AG04450 (cell line): ENCODE measurements at regions not wholly inside any gene's neighbourhood (a gene's known extent, or its start where the extent isn't known, plus 50 kb on each side); places are given as distances from the start of the nearest gene placed in this dataset.

Experiments used
- CTCF ChIA-PET: fragments of 300-600, 350-600 bp; formaldehyde crosslinking; extraction: SDS; loops from one replicate; lab custom pipeline; 2022; ENCODE audit warnings: antibody characterized with exemption, inconsistent platforms; lab: Charles Lee
- POLR2A ChIA-PET: fragments of 350-600 bp; formaldehyde crosslinking; extraction: SDS; loops from one replicate; lab custom pipeline; 2021; ENCODE audit warnings: antibody characterized with exemption, inconsistent platforms; lab: Yijun Ruan, JAX
- DNase-seq: peaks from one replicate; pipeline ENCODE4 v3.0.0-alpha.2; 2011; ENCODE audit warnings: low read depth, low spot score
- H3K27ac ChIP-seq: one replicate; pipeline ENCODE4 v1.5.1; 2012; ENCODE audit warnings: low read depth, low read length, control low read depth
- H3K27me3 ChIP-seq: one replicate; pipeline ENCODE4 v1.6.0; 2012; ENCODE audit warnings: low read length; ENCODE audit not compliant: control insufficient read depth, insufficient read depth
- H3K4me3 ChIP-seq: 2 replicates; pipeline ENCODE4 v1.5.1; 2011; ENCODE audit warnings: mild to moderate bottlenecking, low read depth, low read length, control low read depth
- H3K9me3 ChIP-seq: 2 replicates; pipeline ENCODE4 v1.5.1; 2012; ENCODE audit warnings: low read length; ENCODE audit not compliant: control insufficient read depth, insufficient read depth
- CTCF ChIP-seq: IDR thresholded peaks from 2 replicates; pipeline ENCODE4 v1.5.1; 2011; ENCODE audit warnings: low read depth, low read length, control low read depth, inconsistent platforms

GRCh38 chr6:14964556-14965270 lies 281.2 kb upstream of the JARID2 start:
- Histone ChIP-seq H3K27me3 (no peaks in the 10 kb centered on the region), H3K27ac (no peak overlapping the region), H3K4me3 (no peak overlapping the region), H3K9me3 (no peaks in the 10 kb centered on the region)
- no peak for TF ChIP-seq CTCF
- CTCF ChIA-PET: interaction anchor here (0.7 kb wide), 1 partner anchor 889 kb away, joined by 4 read pairs; no protein-coding TSS in a partner anchor
- POLR2A ChIA-PET: no interaction called here
- no peak for DNase-seq

GRCh38 chr6:14965424-14966075 lies 280.3 kb upstream of the JARID2 start:
- no peak for TF ChIP-seq CTCF
- Histone ChIP-seq H3K4me3 (no peak overlapping the region), H3K27me3 (no peaks in the 10 kb centered on the region), H3K9me3 (no peaks in the 10 kb centered on the region), H3K27ac (no peak overlapping the region)
- CTCF ChIA-PET: no interaction called here
- no peak for DNase-seq
- POLR2A ChIA-PET: no interaction called here

GRCh38 chr6:14966096-14966905 lies 279.6 kb upstream of the JARID2 start:
- Histone ChIP-seq H3K9me3 (no peaks in the 10 kb centered on the region), H3K27ac (no peak overlapping the region), H3K4me3 (no peak overlapping the region), H3K27me3 (no peaks in the 10 kb centered on the region)
- no peak for DNase-seq
- CTCF ChIA-PET: no interaction called here
- POLR2A ChIA-PET: no interaction called here
- no peak for TF ChIP-seq CTCF

GRCh38 chr6:14966906-14967711 lies 278.8 kb upstream of the JARID2 start:
- H3K27ac ChIP-seq: no peak overlapping the region
- no peaks in the 10 kb centered on the region for H3K27me3 ChIP-seq
- no peak for DNase-seq
- ChIA-PET CTCF (no interaction called here), POLR2A (no interaction called here)
- H3K4me3 ChIP-seq: no peak overlapping the region
- TF ChIP-seq CTCF: no peak
- no peaks in the 10 kb centered on the region for H3K9me3 ChIP-seq
